HuH-7 (cell line): ENCODE measurements at regions not wholly inside any gene's neighbourhood (a gene's known extent, or its start where the extent isn't known, plus 50 kb on each side); places are given as distances from the start of the nearest gene placed in this dataset.

Experiments used
- DNase-seq: peaks from one replicate; pipeline ENCODE4 v3.0.0; 2011; ENCODE audit warnings: low spot score

DNA sequence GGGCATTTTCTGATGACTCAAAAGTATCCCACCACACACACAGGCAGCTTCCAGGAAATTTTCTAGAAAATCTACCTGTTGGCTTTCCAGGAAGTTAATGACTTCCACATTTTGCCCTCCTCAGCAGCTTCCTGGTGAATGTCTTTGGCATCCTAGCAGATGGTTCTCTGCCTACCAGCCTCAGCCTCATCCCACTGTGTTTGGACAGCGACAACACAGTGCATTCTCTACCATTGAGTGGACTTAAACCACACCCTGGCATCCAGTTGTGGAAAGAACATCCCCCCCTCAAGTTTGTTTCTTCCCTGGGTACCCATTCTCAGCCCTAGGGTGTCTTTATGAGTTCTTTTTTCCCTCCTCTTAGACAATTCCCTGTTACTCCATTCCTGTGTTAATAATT lies 50.8 kb upstream of the GADL1 start:
- no peak for DNase-seq

DNA sequence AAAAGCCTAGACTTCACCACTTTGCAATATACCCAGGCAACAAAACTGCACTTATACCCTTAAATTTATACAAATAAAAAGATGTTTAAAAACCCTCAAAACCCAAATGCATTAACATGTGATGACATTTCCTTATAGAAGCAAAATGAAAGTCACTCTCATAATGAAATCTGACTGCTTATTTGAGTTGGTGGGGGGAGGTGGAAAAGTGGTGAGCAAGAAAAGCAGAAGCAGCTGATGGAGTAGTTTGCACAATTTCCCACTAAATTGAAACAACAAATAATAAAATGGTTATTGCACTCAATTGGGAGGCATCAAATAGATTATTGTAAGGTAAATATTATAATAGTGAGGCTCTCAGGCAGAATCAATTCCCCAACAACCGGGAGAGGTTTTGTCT lies 54.0 kb upstream of the GADL1 start:
- DNase-seq, result no peak

DNA sequence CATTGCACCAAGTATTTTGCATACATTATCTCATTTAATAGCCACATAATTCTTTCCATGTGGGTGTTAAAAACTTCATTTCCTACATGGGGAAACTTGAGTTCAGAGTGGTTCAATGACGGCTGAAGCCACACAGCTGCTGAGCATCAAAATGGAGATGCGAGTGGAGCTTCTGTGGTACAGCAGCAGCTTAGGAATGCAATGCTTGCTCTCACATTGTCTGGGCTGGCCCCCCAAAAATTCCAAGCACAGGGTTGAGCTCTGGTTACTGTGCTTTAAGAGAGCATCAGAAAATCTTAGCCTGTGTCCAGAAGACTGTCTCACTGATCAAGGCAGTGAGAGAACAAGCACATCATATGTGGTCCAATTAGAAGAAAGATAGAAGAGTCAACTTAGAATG lies 57.4 kb upstream of the GADL1 start:
- DNase-seq, result no peak

DNA sequence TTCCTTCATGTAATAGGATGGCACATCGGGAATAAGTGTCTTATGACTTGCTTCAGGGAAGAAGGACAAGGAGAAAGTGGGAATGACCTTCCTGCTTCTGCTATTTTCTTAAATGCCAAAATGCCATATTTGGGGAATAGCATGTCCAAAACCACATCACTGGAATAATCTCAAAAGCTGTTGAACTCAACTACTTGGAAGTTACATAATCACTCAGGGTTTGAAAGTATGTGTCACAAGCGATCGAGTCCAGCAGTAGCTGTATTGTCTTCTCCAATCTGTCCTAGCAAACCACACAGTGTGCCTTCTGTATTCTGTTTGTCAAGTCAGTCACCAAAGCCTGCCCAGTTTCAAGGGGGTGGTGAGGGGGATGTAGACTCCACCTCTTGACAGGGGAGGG lies 58.3 kb upstream of the GADL1 start:
- DNase-seq, result no peak

DNA sequence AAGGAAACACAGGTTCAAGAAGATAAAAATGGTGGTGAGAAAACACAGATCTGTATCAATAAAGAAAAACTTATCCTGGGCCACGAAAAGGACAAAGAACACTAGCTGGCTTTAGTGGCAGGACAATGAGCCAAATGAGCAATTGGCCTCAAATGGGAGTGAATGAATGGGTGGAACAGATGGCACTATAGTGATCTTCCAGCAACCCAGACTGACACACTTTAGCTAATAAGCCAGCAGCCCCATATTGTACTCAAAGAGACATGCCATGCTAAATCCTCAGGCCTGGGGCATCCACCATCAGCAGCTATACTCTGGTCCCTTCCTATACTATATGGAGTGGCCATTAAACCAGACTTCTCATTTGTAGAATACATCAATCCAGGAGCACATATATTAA lies 60.0 kb upstream of the GADL1 start:
- no peak for DNase-seq

DNA sequence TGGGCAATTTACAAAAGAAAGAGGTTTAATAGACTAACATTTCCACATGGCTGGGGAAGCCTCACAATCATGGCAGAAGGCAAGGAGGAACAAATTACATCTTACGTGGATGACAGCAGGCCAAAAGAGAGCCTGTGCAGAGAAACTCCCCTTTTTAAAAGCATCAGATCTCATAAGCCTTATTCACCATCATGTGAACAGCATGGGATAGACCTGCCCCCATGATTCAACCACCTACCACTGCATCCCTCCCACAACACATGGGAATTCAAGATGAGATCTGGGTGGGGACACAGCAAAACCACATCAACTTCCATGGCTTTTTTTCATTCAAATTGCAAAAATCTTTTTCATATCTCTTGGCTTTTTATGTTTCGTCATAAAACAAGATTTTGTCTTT lies 67.6 kb upstream of the GADL1 start:
- DNase-seq, result no peak

DNA sequence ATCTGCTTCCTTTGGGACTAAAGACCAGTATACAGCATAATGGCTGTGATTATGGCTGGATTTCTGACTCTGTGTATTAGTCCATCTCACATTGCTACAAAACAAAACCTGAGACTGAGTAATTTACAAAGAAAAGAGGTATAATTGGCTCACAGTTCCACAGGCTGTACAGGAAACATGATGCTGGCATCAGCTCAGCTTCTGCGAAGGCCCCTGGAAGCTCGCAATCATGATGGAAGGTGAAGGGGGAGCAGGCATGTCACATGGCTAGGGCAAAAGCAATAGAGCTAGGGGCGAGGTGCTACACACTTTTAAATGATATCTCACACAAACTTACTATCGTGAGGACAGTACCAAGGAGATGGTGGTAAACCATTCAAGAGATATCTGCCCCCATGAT lies 68.0 kb upstream of the GADL1 start:
- no peak for DNase-seq

DNA sequence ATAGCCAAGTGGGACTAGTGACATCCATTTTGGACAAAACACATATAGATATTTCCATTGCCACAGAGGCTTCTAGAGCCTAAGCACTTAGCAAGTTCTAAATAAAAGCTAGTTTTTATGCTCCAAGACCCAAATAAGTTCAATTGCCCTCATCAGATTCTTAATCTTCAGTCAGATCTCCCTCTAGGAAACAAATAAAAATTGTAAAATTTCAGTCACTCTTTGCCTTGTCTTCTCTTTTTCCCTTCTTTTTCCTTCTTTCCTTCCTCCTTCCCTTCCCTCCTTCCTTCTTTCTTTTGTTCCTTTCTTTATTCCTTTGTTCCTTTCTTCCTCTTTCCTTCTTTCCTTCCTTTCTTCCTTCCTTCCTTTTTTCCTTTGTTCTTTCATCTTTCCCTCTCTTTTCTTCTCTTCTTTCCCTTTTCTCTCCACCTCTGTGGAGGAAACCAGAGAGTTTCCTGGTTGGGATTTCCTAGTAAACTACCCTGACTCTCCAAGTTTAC lies 68.8 kb upstream of the GADL1 start:
- DNase-seq, result no peak

DNA sequence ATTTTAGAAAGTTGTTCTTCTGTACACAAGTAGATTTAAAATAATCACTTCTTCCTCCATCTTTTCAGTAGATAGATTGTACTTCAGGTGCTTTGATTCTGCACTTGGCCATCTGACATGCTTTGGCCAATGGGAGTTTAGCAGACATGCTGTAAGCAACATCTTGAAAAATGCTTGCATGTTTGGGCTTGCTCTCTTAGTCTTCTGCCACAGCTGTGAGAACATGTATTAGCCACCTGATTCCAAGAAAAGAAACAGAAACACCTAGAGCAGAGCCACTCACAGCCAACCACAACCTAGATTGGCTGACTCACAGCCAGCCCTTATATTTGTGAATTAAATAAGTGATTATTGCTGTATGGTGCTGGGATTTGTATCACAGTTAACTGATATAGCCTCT lies 70.2 kb upstream of the GADL1 start:
- no peak for DNase-seq

DNA sequence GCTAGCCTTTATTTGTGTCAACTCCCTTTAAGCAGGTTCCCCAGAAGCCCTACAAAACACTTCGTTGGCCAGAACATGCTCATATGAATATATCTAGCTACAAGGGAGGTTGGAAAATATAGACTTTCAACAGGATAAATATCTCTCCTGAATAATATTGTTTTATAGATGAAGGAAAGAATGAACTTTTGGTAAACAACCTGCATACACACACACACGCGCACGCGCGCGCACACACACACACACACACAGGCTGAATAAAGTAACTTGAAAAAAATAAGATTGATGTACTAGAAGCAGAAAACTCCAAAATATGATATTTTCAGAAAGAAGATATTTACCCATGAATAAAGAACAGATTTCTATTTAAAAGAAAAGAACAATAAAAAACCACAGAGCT lies 72.4 kb upstream of the GADL1 start:
- no peak for DNase-seq

DNA sequence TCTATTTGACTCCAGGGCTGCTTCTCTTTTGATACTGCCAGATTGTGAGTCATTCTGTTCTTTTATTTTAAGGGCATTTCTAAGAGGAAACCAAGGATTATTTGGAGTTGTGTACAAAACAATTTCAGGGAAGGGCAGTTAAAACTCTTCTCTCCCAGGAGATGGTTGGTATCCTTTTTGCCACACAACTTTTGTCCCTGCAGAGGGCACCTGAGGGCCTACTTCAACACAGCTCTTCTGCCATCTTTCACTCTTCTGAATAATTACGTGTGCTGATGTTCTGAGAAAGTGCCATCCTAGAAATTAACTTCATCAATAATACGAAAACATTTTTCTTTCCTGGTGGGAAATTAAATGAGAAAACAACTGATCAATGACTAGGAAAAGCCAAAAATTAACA lies 75.7 kb upstream of the GADL1 start:
- DNase-seq, result no peak

DNA sequence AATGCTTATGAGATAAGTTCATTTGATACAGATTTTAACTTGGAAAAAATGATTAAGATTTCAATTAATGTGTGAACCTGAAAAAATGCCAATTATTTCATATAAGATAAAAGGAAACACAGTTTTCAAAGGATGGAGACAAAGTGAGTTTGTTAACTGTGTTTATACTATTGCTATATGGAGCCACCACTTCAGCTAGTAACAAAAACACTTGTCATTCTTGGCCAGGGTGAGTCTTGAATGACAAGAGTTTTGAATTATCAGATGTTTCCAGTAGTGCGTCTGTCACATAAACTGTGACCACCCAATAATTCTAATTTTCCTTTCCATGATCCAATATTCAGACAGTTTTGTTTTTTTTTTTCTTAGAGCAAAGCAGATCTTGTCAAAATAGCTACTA lies 78.0 kb upstream of the GADL1 start:
- no peak for DNase-seq

DNA sequence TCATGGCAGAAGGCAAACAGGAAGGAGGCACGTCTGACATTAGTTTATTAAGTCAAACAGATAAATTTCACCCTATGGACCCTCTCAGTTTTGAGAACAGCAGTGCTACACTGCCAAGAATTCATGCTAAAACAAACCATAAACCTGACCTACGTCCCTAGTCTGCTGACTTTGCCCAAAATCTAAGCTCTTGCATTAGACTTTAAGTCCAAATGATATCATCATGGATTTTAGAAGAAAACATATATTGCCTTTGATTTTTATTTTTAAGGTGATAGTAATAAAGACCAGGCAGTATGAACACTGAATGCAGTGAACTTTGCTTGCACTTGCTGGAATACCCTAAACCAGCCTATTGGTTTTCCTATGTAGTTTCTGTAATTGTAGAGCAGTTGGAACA lies 79.6 kb upstream of the GADL1 start:
- no peak for DNase-seq

DNA sequence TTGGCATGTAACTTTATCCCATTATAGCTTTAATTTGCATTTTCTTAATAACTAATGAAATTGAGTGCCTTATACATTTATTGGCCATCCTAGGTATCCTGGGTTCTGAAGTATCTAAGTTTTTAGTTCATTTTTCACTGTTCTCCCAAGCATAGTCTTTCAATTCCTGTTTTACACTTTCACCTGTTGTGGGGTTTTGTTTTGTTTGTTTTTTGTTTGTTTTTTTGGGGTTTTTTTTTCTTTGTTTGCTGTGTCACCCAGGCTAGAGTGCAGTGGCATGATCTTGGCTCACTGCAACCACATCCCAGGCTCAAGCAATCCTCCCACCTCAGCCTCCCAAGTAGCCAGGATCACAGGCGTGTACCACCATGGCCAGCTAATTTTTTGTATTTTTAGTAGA lies 83.1 kb upstream of the GADL1 start:
- DNase-seq, result no peak

DNA sequence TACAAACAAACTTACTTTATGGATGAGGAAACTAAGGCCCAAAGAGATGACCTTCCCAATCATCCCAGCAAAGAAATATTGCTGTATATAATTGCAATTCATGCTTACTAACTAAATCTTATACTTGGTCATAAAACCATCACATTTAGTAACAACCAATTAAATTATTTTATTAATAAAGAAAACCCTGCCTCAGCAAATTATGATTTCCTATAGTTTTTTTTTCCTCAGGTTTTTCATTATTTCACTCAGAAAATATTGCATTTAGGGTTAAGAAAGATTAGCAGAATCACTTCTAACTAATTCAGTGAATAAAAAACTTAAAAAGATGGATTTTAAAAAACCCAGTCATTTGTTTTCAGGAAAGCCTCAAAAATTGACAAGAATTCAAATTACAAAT lies 86.5 kb upstream of the GADL1 start:
- no peak for DNase-seq

DNA sequence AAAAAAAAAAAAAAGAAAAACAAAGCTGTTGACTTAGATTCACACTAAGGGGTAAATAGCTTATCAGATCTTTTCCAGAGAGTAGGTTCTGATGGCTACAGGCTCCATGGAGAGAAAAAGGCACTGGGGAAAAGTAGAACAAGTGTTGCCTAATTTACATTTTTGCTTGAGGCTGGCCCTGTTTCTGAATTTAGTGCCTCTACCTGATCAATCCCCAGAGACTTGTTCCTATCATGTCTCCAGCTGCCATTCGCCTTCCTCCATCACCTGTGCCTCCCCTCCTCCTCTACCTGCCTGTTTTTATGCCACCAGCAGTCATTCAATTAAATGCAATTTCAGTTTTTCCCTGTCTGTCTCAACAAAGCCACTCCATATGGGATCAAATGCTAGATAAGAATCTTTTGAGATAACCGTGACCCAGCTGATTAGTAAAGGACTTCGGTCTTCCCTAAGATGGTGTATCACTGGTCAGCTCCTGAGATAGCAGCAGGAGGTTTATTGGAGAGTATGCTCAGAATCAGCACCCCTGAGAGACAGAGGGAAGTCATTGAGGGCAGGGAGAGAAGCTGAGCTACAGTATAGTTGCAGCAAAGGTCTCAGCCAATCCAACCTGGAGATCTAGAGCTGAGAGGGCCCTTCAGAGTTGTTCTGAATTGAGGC lies 88.1 kb upstream of the GADL1 start:
- no peak for DNase-seq

DNA sequence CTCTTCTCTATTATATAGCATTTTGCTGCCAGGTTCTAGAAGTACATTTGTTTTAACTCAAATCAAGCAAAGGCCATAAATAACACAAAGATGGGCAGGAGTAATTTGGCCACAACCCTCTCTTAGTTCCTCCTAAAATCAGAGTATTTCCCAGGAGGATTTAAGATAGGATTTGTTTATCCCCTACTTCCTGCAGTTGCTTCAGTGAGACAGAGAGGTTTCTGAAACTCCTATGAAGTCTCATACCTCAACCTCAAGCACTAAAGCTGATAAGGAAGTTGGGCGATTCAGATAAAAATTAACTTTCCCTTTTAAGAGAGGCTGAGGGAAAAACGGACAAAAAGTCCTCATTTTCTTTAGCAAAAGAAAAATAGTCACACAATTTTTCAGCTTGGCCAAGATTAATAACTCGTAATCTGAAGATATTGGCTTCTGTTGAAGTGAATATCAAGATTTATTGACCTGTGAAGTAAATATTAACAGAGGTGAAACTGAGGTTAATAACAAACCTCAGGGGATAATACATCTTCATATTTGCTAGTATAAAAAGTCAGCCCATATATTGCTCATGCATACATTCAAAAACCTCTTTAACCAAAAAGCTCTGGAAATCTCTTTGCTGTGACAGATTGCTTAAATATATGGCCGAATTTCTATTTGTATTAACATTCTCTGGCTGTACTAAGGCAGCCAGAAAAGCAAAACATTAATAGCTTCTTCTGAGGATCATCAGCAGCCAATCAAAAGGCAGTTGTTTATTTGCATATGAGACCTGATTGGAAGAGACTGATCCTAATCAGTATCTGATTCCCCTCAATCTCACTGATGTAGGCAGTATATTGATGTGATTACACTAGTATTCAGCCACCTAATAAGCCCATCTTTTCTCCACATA lies 90.6 kb upstream of the GADL1 start:
- DNase-seq, result peak; percentile 17

DNA sequence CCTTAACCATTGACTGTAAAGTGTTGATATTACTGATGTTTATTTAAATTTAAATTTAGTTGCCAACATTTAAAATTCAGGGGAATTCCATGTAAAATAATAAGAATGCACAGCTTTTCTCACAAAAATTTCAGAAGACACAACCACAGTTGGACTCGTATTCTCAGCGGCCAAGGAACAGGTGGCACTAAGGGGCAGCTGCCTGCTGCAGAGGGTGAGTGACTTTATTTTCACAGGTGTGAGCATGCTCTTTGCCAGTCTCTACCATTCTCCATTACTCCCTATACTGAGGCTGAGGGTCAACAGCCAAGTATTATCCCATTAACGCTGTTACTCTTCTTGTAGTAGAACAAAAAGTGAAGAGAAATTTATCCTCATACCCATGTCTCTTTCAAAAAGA lies 92.1 kb upstream of the GADL1 start:
- no peak for DNase-seq

DNA sequence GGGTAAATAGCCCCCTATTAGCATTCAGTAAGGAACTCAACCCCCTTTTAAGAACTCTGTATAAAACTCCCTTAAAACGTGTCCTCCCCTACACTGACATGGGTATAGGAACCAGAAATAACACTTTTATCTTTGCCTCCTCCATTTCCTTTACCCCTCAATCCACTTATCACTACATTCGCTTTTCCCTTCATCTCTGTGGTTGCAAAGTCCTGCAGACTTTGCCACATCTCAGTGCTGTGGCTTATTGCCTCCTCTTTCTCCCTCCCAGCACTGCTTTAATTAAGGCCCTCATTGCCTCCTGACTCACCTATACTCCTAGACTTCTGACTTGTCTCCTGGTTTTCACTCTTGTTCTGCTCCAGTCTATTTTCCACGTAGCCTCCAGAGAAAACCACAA lies 94.3 kb upstream of the GADL1 start:
- DNase-seq, result no peak

DNA sequence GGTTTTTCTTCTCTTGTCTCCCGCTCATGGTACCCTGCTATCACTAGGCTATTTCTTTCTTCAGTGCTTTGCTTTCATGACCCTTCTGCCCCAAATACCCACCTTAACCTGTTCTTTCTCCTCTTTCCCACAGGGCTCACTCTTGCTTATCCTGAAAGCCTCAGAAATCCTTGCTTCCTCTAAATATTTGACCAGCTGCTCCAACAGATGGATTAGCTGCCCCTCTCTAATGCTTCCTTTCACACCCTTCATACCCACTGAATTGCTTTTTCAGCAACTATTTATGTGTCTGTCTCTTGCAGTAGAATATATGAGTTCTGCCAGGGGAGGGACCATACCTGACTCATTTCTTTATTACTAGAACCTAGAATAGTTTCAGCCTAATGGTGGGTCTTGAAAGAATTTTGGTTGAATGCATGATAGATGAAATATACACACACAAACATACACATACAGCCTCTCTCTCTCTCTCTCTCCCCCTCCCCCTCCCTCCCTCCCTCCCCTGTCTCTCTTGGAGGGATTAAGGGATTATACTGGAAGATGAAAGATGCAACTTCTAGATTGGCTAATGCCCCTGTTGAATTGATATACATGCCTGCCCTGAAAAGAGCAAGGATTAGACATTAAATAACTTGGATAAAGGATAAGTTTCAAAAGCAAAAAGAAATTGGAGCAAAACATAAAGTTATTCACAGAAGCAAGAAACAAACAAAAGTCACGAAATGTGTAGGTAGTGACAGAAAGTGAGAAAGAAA lies 95.0 kb upstream of the GADL1 start:
- no peak for DNase-seq

DNA sequence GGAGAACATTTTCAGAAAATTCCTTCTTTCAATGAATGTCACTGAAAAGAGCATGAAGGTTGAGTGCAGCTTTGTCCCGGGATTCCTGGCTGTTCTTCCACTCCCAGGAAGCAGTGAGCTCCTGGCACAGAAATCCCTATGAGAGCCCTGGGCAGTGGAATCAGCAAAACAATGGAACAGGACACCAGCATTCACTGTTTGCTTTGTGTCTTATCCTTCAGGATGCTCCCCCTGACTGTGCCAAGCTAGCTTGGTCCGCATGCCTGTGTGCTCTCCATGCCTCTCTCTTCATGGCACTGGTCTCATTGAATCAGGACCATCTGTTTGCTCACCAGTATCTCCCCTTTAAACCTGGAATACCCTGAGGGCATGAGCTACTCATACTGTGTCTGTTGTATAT lies 102.0 kb upstream of the GADL1 start:
- DNase-seq, result no peak

DNA sequence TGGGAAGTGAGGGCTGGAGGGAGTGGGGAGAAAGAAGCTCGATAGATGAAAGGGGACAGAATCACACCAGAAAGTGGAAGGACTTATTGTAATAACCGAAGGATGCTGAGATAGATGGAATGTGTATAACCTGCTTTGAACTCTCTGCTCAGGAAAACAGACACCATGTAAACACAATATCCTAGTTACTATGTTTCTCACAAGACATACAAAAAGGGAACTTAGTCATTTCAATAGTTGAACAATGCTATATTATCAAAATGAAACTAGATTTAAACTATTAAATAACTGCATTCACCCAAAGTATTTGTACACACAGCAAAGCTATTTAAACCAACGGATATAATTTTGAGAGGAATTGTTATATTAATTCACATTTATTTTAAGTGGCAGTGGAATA lies 108.3 kb upstream of the GADL1 start:
- no peak for DNase-seq
